22Rv1 (cell line): ENCODE measurements at regions not wholly inside any gene's neighbourhood (a gene's known extent, or its start where the extent isn't known, plus 50 kb on each side); places are given as distances from the start of the nearest gene placed in this dataset.

Experiments used
- CTCF ChIP-seq: fragments of 450-650 bp; IDR thresholded peaks from 2 replicates; pipeline ENCODE4 v1.5.1; 2017; ENCODE audit warnings: mild to moderate bottlenecking
- ZFX ChIP-seq: fragments of 450-650 bp; IDR thresholded peaks from 2 replicates; pipeline ENCODE4 v1.6.1; 2017; ENCODE audit warnings: antibody characterized with exemption, borderline replicate concordance

- TF ChIP-seq CTCF = no peak
- no peak for TF ChIP-seq ZFX
Measured at GRCh38 chr7:121618182-121618581, 222.1 kb upstream of the FAM3C start.
